ENCODE measurements at regions not wholly inside any gene's neighbourhood (a gene's known extent, or its start where the extent isn't known, plus 50 kb on each side); places are given as distances from the start of the nearest gene placed in this dataset.

DNA sequence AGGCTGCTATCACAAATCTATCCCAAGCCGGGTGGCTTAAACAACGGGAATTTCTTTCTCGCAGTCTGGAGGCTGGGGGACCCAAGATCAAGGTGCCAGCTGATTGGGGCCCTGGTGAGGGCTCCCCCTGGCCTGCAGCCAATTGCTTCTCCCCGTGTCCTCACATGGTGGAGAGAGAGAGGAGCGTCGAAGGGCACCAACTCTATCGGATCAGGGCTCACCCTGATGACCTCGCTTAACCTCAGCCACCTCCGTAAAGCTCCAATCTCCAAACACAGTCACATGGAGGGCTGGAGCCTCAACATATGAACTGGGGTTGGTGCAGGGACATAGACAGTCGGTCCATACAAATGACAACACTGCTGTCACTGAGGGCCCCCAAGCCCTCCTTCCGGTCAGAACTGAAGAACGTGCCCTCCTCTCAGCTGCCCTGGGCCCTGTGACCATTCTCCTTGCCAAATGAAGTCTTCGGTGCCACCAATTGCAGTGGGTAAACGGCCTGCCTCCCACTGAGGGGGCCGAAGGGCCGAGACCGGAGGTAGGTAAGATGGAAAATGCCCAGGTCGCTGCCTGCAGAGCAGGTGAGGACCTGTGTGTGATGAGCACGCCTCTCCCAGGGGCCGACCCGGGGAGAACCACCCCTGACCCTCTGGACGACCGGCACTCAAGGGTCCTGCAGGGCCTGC, 211.0 kb downstream of the TOMM20 start:
- ATAC-seq = no peak
- H3K27me3 Mint-ChIP-seq (ENCODE audit: low read depth in 2 of 2) = no peaks in the 10 kb centered on the region
- no peaks in the 10 kb centered on the region for H3K36me3 ChIP-seq (ENCODE audit: control insufficient read depth, insufficient read depth, low read length)
- DNase-seq = no peak
- H3K27me3 ChIP-seq (ENCODE audit: control insufficient read depth, insufficient read depth, low read length) = no peaks in the 10 kb centered on the region
- no peak overlapping the region for H3K27ac ChIP-seq (ENCODE audit: low read length)
- H3K4me3 Mint-ChIP-seq = no peak overlapping the region
- no peaks in the 10 kb centered on the region for H3K9me3 ChIP-seq (ENCODE audit: control insufficient read depth, insufficient read depth, low read length)
- no peaks in the 10 kb centered on the region for H3K9me3 Mint-ChIP-seq
- no peak overlapping the region for H3K4me3 ChIP-seq (ENCODE audit: low read length)
- no peak overlapping the region for H3K27ac Mint-ChIP-seq
- intact Hi-C loops (cut with micrococcal nuclease) = no loop called here
- no peaks in the 10 kb centered on the region for H3K36me3 Mint-ChIP-seq
- WGBS (ENCODE audit: insufficient coverage) = 96% methylated on average over 23 of the region's 23 CpGs
- H3K4me1 Mint-ChIP-seq = peaks cover 20 to 35% of the 10 kb centered on the region in 2 donors
- peaks cover 14% of the 10 kb centered on the region for H3K4me1 ChIP-seq (ENCODE audit: control insufficient read depth, insufficient read depth, low read length)
- TF ChIP-seq, protein P1, sequence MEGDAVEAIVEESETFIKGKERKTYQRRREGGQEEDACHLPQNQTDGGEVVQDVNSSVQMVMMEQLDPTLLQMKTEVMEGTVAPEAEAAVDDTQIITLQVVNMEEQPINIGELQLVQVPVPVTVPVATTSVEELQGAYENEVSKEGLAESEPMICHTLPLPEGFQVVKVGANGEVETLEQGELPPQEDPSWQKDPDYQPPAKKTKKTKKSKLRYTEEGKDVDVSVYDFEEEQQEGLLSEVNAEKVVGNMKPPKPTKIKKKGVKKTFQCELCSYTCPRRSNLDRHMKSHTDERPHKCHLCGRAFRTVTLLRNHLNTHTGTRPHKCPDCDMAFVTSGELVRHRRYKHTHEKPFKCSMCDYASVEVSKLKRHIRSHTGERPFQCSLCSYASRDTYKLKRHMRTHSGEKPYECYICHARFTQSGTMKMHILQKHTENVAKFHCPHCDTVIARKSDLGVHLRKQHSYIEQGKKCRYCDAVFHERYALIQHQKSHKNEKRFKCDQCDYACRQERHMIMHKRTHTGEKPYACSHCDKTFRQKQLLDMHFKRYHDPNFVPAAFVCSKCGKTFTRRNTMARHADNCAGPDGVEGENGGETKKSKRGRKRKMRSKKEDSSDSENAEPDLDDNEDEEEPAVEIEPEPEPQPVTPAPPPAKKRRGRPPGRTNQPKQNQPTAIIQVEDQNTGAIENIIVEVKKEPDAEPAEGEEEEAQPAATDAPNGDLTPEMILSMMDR (IDR thresholded peaks at IDR 0.05) = no peak

DNA sequence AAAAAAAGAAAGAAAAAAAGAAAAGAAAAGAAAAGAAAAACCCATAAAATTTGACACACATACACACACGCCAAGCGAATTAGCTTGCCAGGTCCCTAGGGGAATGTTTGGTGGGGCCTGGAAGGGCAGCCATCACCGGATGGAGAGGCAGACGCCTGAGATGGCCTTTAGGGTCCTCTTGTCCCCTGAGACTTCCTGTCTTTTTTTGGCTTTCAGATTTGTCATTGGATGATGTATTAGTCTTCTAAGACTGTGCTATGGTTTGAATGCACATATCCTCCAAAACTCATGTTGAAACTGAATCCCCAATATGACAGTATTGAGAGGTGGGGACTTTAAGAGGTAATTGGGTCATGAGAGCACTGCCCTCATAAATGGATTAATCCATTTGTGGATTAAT, 211.8 kb downstream of the TOMM20 start:
- no peaks in the 10 kb centered on the region for H3K27me3 Mint-ChIP-seq (ENCODE audit: low read depth in 2 of 2)
- no peaks in the 10 kb centered on the region for H3K36me3 ChIP-seq (ENCODE audit: control insufficient read depth, insufficient read depth, low read length)
- H3K4me3 ChIP-seq (ENCODE audit: low read length) = no peak overlapping the region
- no peaks in the 10 kb centered on the region for H3K36me3 Mint-ChIP-seq
- TF ChIP-seq, protein P1 (IDR thresholded peaks at IDR 0.05) = no peak
- 84% methylated on average over 3 of the region's 4 CpGs for WGBS (ENCODE audit: insufficient coverage)
- H3K9me3 ChIP-seq (ENCODE audit: control insufficient read depth, insufficient read depth, low read length) = no peaks in the 10 kb centered on the region
- H3K27ac ChIP-seq (ENCODE audit: low read length) = no peak overlapping the region
- peaks cover 28 to 43% of the 10 kb centered on the region in 2 donors for H3K4me1 Mint-ChIP-seq
- H3K27me3 ChIP-seq (ENCODE audit: control insufficient read depth, insufficient read depth, low read length) = no peaks in the 10 kb centered on the region
- H3K9me3 Mint-ChIP-seq = no peaks in the 10 kb centered on the region
- intact Hi-C loops (cut with micrococcal nuclease) = no loop called here
- H3K4me1 ChIP-seq (ENCODE audit: control insufficient read depth, insufficient read depth, low read length) = peaks cover 22% of the 10 kb centered on the region
- ATAC-seq (no peak), DNase-seq (no peak)
- H3K4me3 Mint-ChIP-seq = no peak overlapping the region
- no peak overlapping the region for H3K27ac Mint-ChIP-seq

DNA sequence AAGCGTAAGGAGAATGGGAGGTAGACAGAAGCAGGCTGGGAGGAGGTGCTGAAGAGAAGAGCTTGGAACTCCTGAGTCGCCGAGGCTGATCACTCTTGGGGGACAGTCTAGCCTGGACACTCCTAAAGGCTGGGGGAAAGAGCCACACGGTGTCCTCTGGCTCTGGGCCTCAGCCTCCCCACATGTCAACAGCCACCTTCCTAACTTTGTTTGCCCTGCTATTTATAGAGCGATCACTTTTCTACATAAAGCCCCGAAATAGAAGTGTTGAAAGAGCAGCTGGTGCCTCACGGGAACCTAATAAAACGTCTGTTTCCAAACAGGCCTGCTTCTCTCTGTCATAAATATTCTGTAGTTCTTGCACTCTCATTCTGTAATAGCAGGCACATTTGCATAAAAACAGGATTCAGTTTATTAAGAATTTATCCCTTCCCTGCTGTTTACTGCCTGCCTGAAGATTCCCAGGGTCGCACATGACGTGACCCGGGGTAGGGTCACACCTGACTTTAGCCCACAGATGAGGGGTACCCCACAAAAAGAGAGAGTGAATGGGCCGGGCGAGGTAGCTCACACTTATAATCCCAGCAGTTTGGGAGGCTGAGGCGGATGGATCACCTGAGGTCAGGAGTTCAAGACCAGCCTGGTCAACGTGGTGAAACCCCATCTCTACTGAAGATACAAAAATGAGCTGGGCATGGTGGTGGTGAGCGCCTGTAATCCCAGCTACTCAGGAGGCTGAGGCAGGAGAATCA, 212.5 kb downstream of the TOMM20 start:
- Mint-ChIP-seq H3K36me3 (no peaks in the 10 kb centered on the region), H3K4me3 (no peak overlapping the region), H3K4me1 (peaks cover 36 to 50% of the 10 kb centered on the region in 2 donors), H3K9me3 (no peaks in the 10 kb centered on the region), H3K27ac (no peak overlapping the region), H3K27me3 (ENCODE audit: low read depth in 2 of 2) (no peaks in the 10 kb centered on the region)
- Histone ChIP-seq H3K27ac (ENCODE audit: low read length) (no peak overlapping the region), H3K27me3 (ENCODE audit: control insufficient read depth, insufficient read depth, low read length) (no peaks in the 10 kb centered on the region), H3K36me3 (ENCODE audit: control insufficient read depth, insufficient read depth, low read length) (no peaks in the 10 kb centered on the region), H3K9me3 (ENCODE audit: control insufficient read depth, insufficient read depth, low read length) (no peaks in the 10 kb centered on the region), H3K4me3 (ENCODE audit: low read length) (no peak overlapping the region), H3K4me1 (ENCODE audit: control insufficient read depth, insufficient read depth, low read length) (peaks cover 29% of the 10 kb centered on the region)
- DNase-seq (no peak), ATAC-seq (no peak)
- 78% methylated on average over 16 of the region's 16 CpGs for WGBS (ENCODE audit: insufficient coverage)
- intact Hi-C loops (cut with micrococcal nuclease) = no loop called here
- TF ChIP-seq, protein P1 (IDR thresholded peaks at IDR 0.05) = no peak
